ENCODE measurements at regions not wholly inside any gene's neighbourhood (a gene's known extent, or its start where the extent isn't known, plus 50 kb on each side); places are given as distances from the start of the nearest gene placed in this dataset.

GRCh38 chr6:68043122-68043398 is 592.0 kb upstream of the ADGRB3 start:
- H3K4me3 ChIP-seq (ENCODE audit: low read depth, low read length) = no peak overlapping the region
- ChIA-PET POLR2A (no interaction called here), CTCF (no interaction called here)
- H3K27ac ChIP-seq (ENCODE audit: extremely low read depth, low read depth, low read length) = no peak overlapping the region
- H3K4me1 ChIP-seq (ENCODE audit: control insufficient read depth, insufficient read depth, low read length) = no peaks in the 10 kb centered on the region
- H3K36me3 ChIP-seq (ENCODE audit: control insufficient read depth in 2 of 2, insufficient read depth in 1 of 2, low read length in 2 of 2) = no peaks in the 10 kb centered on the region
- TF ChIP-seq ZNF621 (tag by site-specific recombination; IDR thresholded peaks at IDR 0.05) (no peak), ZBTB6 (tag by site-specific recombination; IDR thresholded peaks at IDR 0.05) (no peak), ZNF211 (tag by site-specific recombination; IDR thresholded peaks at IDR 0.05; ENCODE audit: low read depth) (no peak), ZNF23 (tag by site-specific recombination; IDR thresholded peaks at IDR 0.05; ENCODE audit: borderline replicate concordance) (no peak), KLF16 (tag by site-specific recombination; IDR thresholded peaks at IDR 0.05) (no peak), SALL2 (tag by site-specific recombination; IDR thresholded peaks at IDR 0.05; ENCODE audit: borderline replicate concordance) (no peak), ZNF707 (tag by site-specific recombination; IDR thresholded peaks at IDR 0.05) (no peak), ZNF174 (tag by site-specific recombination; IDR thresholded peaks at IDR 0.05) (no peak), ZNF10 (tag by site-specific recombination; IDR thresholded peaks at IDR 0.05) (no peak), ZBTB26 (tag by site-specific recombination; optimal IDR thresholded peaks at IDR 0.05) (no peak), MEIS1 (CRISPR knock-in tag; IDR thresholded peaks at IDR 0.05; ENCODE audit: borderline replicate concordance) (no peak), ZSCAN23 (tag by site-specific recombination; IDR thresholded peaks at IDR 0.05) (no peak), ZNF426 (tag by site-specific recombination; IDR thresholded peaks at IDR 0.05) (no peak), ZNF223 (tag by site-specific recombination; IDR thresholded peaks at IDR 0.05) (no peak), ZNF112 (tag by site-specific recombination; IDR thresholded peaks at IDR 0.05) (no peak), ZNF48 (tag by site-specific recombination; IDR thresholded peaks at IDR 0.05) (no peak), ZNF670 (tag by site-specific recombination; IDR thresholded peaks at IDR 0.05; ENCODE audit: low read depth) (no peak)
- H3K9me3 ChIP-seq (ENCODE audit: control insufficient read depth, insufficient read depth, low read depth, low read length) = no peaks in the 10 kb centered on the region

DNA sequence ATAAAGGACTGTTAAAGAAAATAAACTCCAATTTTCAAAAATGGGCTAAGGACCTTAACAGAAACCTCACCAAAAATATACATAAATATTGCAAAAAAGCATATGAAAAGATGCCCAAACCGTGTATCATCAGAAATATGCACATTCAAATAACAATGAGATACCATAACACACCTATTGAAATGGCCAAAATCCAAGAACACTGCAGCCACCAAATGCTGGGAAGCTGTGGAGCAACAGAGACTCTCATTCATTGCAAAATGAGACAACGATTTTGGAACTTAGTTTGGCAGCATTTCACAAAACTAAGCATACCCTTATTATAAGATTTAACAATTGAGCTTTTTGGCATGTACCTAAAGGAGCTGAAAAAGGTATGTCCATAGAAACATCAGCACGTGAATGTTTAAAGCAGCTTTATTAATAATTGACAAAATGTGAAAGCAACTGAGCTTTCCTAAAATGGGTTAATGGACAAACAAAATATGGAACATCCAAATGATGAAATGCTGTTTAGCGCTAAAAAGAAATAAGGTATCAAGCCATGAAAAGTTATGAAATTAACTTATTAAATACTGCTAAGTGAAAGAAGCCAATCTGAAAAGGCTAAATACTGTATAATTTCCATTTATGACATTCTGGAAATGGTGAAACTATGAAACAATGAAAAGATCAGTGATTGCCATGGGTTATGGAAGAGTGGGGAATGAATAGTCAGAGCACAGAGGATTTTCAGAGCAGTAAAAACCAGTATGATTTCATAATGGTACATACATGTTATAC is 592.6 kb upstream of the ADGRB3 start:
- H3K9me3 ChIP-seq (ENCODE audit: control insufficient read depth, insufficient read depth, low read depth, low read length) = no peaks in the 10 kb centered on the region
- ChIA-PET CTCF (no interaction called here), POLR2A (no interaction called here)
- no peak for TF ChIP-seq GLI4 (tag by site-specific recombination; IDR thresholded peaks at IDR 0.05)
- TF ChIP-seq ZNF37A (tag by site-specific recombination; IDR thresholded peaks at IDR 0.05) = no peak
- no peak for TF ChIP-seq TRIM28 (IDR thresholded peaks at IDR 0.05; ENCODE audit: borderline replicate concordance, low read length)
- H3K36me3 ChIP-seq (ENCODE audit: control insufficient read depth in 2 of 2, insufficient read depth in 1 of 2, low read length in 2 of 2) = no peaks in the 10 kb centered on the region
- no peak overlapping the region for H3K27ac ChIP-seq (ENCODE audit: extremely low read depth, low read depth, low read length)
- no peak overlapping the region for H3K4me3 ChIP-seq (ENCODE audit: low read depth, low read length)
- no peaks in the 10 kb centered on the region for H3K4me1 ChIP-seq (ENCODE audit: control insufficient read depth, insufficient read depth, low read length)

GRCh38 chr6:68040780-68041179 is 594.3 kb upstream of the ADGRB3 start:
- TF ChIP-seq ZNF600 (tag by site-specific recombination; IDR thresholded peaks at IDR 0.05) = no peak
- TF ChIP-seq ZNF19 (tag by site-specific recombination; IDR thresholded peaks at IDR 0.05; ENCODE audit: low read depth) = no peak
- TF ChIP-seq, protein P1, sequence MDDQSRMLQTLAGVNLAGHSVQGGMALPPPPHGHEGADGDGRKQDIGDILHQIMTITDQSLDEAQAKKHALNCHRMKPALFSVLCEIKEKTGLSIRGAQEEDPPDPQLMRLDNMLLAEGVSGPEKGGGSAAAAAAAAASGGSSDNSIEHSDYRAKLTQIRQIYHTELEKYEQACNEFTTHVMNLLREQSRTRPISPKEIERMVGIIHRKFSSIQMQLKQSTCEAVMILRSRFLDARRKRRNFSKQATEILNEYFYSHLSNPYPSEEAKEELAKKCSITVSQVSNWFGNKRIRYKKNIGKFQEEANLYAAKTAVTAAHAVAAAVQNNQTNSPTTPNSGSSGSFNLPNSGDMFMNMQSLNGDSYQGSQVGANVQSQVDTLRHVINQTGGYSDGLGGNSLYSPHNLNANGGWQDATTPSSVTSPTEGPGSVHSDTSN (CRISPR knock-in tag; IDR thresholded peaks at IDR 0.05) = no peak
- TF ChIP-seq ATF2 (tag by site-specific recombination; IDR thresholded peaks at IDR 0.05; ENCODE audit: low read depth) = no peak
- no peak for TF ChIP-seq ZNF571 (tag by site-specific recombination; IDR thresholded peaks at IDR 0.05)
- TF ChIP-seq, protein P2, sequence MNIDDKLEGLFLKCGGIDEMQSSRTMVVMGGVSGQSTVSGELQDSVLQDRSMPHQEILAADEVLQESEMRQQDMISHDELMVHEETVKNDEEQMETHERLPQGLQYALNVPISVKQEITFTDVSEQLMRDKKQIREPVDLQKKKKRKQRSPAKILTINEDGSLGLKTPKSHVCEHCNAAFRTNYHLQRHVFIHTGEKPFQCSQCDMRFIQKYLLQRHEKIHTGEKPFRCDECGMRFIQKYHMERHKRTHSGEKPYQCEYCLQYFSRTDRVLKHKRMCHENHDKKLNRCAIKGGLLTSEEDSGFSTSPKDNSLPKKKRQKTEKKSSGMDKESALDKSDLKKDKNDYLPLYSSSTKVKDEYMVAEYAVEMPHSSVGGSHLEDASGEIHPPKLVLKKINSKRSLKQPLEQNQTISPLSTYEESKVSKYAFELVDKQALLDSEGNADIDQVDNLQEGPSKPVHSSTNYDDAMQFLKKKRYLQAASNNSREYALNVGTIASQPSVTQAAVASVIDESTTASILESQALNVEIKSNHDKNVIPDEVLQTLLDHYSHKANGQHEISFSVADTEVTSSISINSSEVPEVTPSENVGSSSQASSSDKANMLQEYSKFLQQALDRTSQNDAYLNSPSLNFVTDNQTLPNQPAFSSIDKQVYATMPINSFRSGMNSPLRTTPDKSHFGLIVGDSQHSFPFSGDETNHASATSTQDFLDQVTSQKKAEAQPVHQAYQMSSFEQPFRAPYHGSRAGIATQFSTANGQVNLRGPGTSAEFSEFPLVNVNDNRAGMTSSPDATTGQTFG (tag by site-specific recombination; IDR thresholded peaks at IDR 0.05; ENCODE audit: borderline replicate concordance) = no peak
- Histone ChIP-seq H3K9me3 (ENCODE audit: control insufficient read depth, insufficient read depth, low read depth, low read length) (no peaks in the 10 kb centered on the region), H3K36me3 (ENCODE audit: control insufficient read depth in 2 of 2, insufficient read depth in 1 of 2, low read length in 2 of 2) (no peaks in the 10 kb centered on the region), H3K4me3 (ENCODE audit: low read depth, low read length) (no peak overlapping the region), H3K27ac (ENCODE audit: extremely low read depth, low read depth, low read length) (no peak overlapping the region), H3K4me1 (ENCODE audit: control insufficient read depth, insufficient read depth, low read length) (no peaks in the 10 kb centered on the region)
- CTCF ChIA-PET = interaction anchor here (0.7 kb wide), 1 partner anchor 682 kb away, joined by 3 read pairs; no protein-coding TSS in a partner anchor
- POLR2A ChIA-PET = no interaction called here

All from HEK293 (cell line).